HG02938 (cell line): ENCODE measurements at regions not wholly inside any gene's neighbourhood (a gene's known extent, or its start where the extent isn't known, plus 50 kb on each side); places are given as distances from the start of the nearest gene placed in this dataset.
"Not testable (repeated sequence)": the region's sequence is repeated elsewhere in the genome, so short reads cannot be mapped to it uniquely, and the experiment has no call there.

Source experiments
- ATAC-seq: cut with Tn5 transposase; IDR thresholded peaks from one replicate; pipeline ENCODE4 v1.9.1; 2021; ENCODE audit warnings: mild to moderate bottlenecking, moderate library complexity; ENCODE audit not compliant: unreplicated experiment

DNA sequence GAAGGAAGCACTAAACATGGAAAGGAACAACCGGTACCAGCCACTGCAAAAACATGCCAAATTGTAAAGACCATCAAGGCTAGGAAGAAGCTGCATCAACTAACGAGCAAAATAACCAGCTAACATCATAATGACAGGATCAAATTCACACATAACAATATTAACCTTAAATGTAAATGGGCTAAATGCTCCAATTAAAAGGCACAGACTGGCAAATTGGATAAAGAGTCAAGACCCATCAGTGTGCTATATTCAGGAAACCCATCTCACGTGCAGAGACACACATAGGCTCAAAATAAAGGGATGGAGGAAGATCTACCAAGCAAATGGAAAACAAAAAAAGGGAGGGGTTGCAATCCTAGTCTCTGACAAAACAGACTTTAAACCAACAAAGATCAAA lies 126.3 kb upstream of the CAV2 start:
- not testable (repeated sequence) for ATAC-seq

DNA sequence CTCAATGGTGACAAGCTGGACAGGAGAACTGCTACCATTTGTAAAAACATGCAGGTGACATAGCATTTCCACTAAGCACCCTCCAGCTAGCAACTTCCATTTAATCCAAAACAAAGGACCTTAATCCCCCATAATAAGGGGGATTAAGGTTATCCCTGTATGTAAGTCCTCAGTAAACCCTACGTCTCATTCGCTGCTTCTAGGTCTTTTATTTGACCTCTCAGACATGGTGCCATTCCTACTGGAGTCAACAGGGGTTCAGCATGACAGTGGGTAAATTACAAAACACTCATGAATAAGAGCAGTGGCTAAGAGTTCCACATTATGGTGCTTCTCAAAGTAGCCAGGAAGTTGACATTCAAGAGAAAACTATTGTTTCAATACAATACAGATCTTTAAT lies 121.8 kb upstream of the CAV2 start:
- no peak for ATAC-seq

DNA sequence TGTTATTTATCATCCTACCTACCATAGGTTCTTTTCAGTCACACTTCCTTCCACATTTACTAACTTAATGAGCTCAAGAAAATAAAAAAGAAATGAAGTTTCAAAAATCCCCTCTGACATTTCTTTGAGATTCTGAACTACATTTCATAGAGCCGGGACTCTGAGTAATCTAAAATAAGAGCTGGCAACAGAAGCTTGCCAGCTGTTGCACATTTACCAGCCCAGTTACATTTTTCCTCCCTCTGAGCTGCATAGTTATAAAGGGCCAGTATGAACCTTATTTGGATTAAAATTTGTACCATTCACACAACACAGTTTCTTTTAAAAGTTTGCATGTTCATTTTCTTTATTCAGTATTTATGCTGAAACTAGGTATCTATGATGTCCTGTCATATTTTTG lies 119.5 kb upstream of the CAV2 start:
- no peak for ATAC-seq

DNA sequence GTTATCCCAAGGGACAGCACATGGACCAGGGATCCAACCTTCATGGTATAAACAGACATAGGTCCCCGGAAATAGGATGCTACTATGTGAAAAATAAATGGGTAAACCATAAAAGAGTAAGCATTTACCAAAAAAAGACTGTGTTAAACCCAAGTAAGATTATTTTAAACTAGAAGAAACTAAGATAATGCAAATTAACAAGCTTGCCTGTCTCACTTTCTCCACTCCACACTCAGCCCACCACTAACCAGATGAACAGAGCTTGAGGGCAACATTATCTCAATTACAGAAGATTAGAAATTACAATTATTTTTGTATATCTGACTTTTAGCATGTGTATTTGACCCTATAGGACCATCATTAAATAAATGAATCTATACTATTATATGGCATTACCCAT lies 117.2 kb upstream of the CAV2 start:
- ATAC-seq: no peak

DNA sequence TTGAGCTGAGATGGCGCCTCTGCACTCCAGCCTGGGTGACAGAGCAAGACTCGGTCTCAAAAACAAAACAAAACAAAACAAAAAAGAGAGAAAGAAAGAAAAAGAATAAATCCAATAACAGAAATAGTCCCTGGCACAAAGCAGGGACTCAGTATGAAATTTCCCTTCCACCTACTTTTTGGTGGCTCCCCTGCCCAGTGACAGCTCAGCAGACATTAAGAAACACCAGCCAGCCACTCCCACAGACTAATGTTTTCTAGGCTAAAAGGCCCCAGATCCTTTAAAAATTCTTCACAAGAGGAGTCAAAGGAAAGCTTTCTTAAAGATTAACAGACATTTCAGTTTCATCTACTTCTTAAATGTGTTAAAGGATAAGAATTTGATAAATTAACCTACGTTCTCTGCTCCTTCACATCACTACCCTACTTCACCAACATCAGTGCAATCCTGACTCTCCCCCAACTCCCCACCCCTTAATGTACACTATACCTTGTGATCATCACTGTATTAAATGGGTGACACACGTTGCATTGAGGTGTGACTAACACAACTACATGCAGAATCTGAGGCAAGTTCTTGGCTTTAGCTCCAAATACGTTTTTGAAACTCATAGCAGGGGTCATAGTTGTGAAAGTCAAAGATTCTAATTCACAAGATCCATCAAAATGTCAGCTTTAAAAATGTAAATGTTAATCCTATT lies 114.5 kb upstream of the CAV2 start:
- no peak for ATAC-seq

DNA sequence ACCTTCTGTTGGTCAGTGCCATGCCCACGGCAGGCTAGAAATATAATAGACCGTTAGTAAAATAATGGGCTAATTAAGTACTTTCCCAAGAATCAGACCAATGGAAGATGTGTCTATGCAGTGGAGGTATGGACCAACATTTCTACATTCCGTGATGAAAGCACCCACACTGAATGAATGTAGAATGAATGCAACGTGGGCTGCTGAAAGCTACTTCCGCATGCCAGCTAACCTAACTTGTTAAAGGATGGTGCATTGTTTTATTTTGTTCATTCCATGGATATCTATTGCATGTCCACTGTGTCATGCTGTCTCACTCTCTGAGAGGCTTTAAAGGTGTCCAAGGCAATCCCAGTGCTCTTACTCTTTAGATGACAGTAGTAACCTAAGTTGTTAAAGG lies 112.9 kb upstream of the CAV2 start:
- ATAC-seq: no peak

DNA sequence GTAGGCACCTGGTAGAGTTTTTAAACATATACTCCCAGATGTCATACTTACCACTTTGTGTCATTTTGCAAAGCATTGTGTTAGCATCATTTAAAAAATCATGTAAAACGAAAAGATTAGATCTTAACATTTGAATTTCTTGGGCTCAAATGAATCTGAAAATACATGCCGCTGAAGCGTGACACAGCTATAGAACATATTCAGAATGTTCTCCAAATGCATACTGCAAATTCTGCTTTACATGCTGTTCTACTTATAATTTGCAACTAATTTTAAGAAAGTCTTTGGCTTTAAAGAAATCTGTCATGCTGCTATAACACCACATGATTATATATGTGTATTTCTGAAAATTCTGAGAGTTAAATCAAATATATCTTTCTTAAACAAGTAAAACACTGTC lies 109.2 kb upstream of the CAV2 start:
- no peak for ATAC-seq

DNA sequence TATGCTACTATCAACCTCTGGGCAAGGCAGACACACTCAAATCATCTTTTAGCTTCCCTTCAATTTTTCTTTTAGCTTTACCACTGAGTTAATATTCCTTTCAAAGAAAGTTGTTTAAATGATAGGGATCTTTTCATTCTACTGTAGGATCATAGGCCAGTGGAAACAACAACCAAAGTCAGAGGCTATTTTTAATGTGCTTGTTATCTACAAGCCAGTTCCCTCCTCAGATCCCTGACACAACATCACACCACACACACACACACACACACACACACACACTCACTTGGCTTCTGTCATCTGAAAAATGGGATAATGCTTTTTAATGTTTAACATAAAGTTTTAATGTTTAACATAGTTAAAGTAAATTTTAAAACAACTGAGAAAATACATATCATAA lies 106.7 kb upstream of the CAV2 start:
- ATAC-seq: no peak

DNA sequence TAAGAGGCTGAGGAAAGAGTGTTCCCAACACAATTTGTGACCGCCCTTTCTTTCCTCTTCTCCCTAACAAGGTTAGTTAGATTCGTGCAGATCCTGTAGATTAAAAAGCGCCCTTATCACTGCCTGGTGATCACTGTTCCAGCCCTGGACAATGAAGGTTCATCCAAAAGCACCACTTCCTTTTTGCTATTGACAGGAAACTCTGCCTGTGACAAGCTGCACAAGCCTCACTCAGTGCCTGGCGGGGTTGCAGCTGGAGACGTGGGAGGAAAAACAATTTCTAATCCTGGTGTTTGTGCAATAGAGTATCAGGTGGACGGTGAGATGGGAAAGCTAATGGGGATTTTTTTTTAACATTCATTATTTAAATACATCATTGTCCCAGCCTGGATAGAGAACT lies 105.9 kb upstream of the CAV2 start:
- no peak for ATAC-seq

DNA sequence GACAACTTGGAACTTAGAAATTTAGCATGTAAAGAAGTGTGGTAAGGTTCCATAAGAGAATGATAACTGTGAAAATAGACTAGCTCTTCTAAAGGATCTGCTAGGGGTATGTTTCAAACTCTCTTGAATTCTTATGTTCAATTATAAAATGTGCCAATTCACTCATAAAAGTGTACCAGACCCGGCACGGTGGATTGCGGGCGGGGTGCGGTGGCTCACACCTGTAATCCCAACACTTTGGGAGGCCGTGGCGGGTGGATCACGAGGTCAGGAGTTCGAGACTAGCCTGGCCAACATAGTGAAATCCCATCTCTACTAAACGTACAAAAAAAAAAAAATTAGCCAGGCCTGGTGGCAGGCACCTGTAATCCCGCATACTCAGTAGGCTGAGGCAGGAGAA lies 105.4 kb upstream of the CAV2 start:
- no peak for ATAC-seq

DNA sequence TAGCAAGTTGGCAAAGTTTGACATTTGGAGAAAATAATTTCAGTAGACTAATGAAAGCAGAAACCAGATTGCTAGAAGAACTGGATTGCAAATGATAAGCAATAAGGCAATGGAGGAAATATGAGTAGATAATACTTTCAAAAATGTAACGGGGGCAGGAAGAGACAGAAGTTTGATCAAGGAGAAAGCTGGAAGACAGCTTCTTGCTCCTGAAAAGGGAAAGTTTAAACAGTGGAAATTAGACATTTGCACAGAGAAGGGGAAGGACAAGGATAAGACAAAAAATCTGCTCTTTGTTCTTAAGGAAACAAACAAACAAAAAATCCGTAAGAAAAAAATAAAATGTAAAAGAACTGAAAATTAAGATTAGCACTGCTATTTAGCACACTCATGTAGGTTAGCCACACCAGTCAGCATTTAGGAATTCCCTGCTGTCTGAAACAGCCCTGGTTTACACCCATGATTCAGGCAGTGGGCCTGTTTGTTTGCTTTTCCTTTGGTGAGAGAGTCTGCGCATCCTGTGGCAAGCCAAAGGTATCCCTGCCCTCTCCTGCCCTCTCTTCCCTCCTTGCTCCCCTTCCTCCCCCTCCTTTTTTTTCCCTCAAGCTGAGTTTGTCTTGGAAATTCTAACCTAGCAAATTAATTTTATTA lies 104.3 kb upstream of the CAV2 start:
- no peak for ATAC-seq

DNA sequence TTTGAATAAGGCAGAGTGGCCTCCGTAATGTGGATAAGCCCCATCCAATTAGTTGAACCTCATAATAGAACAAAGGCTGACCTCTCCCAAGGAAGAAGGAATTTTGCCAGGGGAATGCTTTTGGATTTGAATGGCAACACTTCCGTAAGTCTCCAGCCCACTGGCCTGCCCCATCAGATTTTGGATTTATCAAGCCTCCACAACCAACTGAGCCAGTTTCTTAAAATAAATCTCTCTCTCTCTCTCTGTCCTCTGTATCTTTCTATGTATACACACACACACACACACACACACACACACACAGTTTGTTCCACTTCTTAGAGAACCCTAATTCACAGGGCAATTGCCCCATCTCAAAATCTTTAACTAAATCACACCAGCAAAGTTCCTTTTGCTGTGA lies 100.9 kb upstream of the CAV2 start:
- ATAC-seq: no peak

DNA sequence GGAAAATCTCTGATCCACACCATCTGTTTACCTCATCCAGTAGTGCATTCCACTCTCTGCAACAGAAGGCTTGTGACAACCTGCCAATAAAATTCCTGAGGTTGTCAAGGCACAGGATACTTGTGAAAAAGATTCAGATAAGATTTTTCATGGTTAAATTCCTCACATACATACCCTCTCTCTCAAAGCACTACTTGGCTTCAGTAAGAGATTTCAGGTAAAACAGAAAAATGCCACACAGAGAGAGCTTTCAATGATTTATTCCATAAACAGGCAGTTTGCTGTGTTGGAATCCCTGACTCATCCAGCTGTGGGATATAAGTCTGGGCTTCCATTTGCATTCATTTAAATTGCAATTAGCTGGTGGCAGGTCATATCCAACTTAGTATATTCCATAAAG lies 99.7 kb upstream of the CAV2 start:
- ATAC-seq: no peak

DNA sequence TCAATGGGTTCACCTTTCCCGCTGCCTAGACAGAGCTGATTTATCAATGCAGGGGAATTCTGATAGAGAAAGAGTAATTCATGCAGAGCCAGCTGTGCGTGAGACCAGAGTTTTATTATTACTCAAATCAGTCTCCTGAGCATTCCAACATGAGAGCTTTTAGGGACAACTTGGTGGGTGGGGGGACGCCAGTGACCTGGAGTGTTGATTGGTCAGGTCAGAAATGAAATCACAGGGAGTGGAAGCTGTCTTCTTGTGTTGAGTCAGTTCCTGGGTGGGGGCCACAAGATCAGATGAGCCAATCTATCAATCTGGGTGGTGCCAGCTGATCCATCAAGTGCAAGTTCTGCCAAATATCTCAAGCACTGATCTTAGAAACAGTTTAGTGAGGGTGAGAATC lies 99.0 kb upstream of the CAV2 start:
- ATAC-seq: no peak

DNA sequence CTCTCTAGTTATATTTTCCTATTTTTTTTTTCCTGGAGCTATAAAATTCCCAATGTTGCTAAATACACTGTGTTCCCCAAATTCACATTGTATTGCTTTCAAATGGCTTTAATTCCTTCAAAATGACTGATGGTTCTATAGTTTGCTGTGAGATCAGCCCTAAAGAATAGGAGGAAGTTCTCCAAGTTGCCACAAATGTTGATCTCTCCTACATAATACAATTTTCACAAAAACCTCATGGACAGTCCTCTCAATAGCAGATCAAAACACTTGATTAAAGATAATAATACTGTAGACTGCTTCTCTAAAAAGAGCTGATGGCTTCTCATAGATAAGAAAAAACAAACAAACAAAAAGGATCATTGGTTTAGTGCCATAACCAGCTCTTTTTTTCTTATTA lies 97.8 kb upstream of the CAV2 start:
- no peak for ATAC-seq

DNA sequence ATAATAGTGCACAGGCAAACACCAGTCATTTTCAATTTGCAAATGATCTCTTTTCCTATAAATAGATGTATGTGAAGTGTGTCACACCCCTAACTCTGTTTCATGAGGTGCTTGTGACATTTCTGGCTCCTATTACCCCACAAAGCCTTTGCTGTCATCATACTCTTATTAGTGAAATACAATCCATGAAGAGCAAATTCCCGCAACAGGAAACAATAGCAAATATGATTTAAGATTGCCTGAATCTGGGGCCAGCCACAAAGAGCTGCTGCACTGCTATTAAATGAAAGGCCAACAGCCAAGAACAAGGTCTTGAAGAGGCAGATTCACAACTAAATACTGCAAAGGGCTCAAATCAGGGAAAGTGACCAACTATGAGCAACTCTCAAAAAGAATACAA lies 96.3 kb upstream of the CAV2 start:
- ATAC-seq: no peak

DNA sequence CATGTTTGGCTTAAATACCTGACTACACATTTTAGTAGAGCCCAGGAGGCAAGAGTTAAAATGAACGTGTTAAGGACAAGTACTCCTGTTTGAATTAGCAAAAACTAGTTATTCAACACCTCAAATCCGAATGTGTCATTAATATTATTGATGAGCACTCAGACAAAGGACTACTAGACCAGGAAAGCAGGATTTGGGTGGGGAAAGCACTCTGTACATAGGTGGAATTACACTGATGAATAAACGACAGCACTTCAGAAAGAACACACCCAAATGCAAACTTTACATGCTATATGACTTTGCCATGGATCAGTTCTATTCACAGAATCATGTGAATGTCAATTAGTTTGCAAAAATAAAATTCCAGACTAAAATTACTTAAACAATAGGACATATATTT lies 95.1 kb upstream of the CAV2 start:
- ATAC-seq: no peak

DNA sequence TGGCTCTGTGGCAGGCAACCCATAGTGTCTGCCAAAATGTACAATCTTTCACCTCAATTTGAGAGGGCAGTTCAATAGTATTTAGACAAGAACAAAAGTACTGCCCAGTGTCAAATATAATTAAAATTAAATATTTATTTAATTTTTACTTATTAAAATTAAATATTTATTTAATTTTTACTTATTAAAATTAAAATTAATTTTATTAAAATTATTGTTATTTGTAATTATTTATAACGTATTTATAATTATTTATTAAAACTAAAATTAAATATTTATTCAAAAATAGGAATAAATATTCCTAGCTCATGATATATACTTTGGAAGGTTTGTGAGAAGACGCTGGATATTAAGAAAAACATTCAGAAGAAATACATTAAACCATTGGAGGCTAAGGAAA lies 93.7 kb upstream of the CAV2 start:
- no peak for ATAC-seq

DNA sequence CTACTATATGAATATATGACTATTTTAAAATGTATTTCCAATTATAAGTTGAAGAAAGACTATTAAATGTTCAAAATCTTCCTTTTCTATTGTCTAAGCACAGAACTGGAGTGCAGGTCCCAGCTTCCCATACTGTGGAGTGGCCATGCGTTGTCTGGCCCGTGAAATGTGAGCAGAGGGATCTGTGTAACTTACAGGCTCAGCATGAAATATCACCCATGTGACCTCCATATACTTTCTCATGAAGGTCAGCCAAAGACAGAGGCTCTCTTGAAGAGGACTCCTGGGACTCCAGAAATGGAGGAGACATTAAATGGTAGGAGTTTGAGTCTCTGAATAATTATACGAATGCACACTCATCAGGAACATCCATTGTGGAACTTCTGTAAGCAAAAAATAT lies 92.4 kb upstream of the CAV2 start:
- ATAC-seq: no peak

DNA sequence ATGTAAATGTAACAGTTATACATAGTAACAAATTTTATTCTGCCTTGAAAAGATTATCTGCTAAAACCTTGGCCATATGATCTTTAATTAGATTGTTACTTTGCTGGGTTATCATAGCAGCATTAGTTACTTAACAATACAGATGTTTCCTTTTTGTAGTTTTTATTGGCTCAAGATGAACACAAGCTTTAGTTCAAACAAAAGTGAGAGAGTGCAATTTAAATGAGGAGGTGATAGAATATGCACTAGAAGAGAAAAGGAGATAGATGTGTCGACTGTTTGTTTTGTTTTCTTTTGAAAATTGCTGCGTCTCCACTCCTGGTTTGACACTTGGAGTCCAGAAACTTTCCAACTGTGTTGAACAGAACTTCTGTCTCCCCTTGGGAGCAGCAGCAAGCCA lies 91.4 kb upstream of the CAV2 start:
- ATAC-seq: no peak

DNA sequence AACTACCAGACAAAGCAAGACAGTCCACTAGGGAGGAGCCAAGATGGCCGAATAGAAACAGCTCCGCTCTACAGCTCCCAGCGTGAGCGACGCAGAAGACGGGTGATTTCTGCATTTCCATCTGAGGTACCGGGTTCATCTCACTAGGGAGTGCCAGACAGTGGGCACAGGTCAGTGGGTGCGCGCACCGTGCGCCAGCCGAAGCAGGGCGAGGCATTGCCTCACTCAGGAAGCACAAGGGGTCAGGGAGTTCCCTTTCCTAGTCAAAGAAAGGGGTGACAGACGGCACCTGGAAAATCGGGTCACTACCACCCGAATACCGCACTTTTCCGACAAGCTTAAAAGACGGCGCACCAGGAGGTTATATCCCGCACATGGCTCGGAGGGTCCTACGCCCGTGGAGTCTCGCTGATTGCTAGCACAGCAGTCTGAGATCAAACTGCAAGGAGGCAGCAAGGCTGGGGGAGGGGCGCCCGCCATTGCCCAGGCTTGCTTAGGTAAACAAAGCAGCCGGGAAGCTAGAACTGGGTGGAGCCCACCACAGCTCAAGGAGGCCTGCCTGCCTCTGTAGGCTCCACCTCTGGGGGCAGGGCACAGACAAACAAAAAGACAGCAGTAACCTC lies 90.6 kb upstream of the CAV2 start:
- ATAC-seq: not testable (repeated sequence)

DNA sequence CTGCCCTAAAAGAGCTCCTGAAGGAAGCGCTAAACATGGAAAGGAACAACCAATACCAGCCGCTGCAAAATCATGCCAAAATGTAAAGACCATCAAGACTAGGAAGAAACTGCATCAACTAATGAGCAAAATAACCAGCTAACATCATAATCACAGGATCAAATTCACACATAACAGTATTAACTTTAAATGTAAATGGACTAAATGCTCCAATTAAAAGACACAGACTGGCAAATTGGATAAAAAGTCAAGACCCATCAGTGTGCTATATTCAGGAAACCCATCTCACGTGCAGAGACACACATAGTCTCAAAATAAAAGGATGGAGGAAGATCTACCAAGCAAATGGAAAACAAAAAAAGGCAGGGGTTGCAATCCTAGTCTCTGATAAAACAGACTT lies 88.8 kb upstream of the CAV2 start:
- not testable (repeated sequence) for ATAC-seq
